Naive thymus-derived CD4-positive, alpha-beta T cell (primary cell): ENCODE measurements at regions not wholly inside any gene's neighbourhood (a gene's known extent, or its start where the extent isn't known, plus 50 kb on each side); places are given as distances from the start of the nearest gene placed in this dataset.
"Not testable (repeated sequence)": the region's sequence is repeated elsewhere in the genome, so short reads cannot be mapped to it uniquely, and the experiment has no call there.

Experiments
- ATAC-seq: fragments of 150-1000 bp; cut with Tn5 transposase; 2 replicates; pipeline ENCODE4 v1.10.0; 2021; ENCODE audit warnings: mild to moderate bottlenecking, moderate library complexity
- CTCF ChIA-PET: fragments of 350-600 bp; sonication (Branson Sonifier 250); formaldehyde crosslinking; loops from one replicate; lab custom pipeline; 2021; ENCODE audit warnings: antibody characterized with exemption; lab: Charles Lee
- POLR2A ChIA-PET: fragments of 350-600 bp; sonication (Branson Sonifier 250); formaldehyde crosslinking; loops from one replicate; lab custom pipeline; 2021; ENCODE audit warnings: antibody characterized with exemption, inconsistent platforms; lab: Charles Lee
- DNase-seq, 9 donors: peaks; one replicate each; pipeline versions ENCODE4 v3.0.0 to v3.0.0-alpha.2; 2020 to 2022; ENCODE audit warnings: mixed read lengths in 1 of 9
- H3K27ac ChIP-seq: one replicate; pipeline ENCODE4 v1.7.0; 2013; ENCODE audit warnings: mild to moderate bottlenecking, low read depth, low read length, moderate library complexity
- H3K27me3 ChIP-seq, 2 donors: one replicate each; pipeline ENCODE4 v1.7.0; 2013; ENCODE audit warnings: low read length in 2 of 2, mild to moderate bottlenecking in 2 of 2, moderate library complexity in 2 of 2; ENCODE audit not compliant: control insufficient read depth in 2 of 2, insufficient read depth in 2 of 2
- H3K36me3 ChIP-seq, 3 experiments: 1 replicate in 2 of 3; 2 replicates in 1 of 3; pipeline ENCODE4 v1.7.0; 2013; ENCODE audit warnings: low read length in 3 of 3, mild to moderate bottlenecking in 3 of 3, moderate library complexity in 1 of 3; ENCODE audit not compliant: insufficient read depth in 3 of 3, control insufficient read depth in 2 of 3
- H3K4me1 ChIP-seq, 2 donors: one replicate each; pipeline ENCODE4 v1.7.0; 2013; ENCODE audit warnings: low read length in 2 of 2, mild to moderate bottlenecking in 2 of 2, moderate library complexity in 1 of 2; ENCODE audit not compliant: control insufficient read depth in 2 of 2, insufficient read depth in 2 of 2
- H3K4me3 ChIP-seq: 2 replicates; pipeline ENCODE4 v1.7.0; 2013; ENCODE audit warnings: mild to moderate bottlenecking, low read length
- H3K9me3 ChIP-seq, 3 experiments: 1 replicate in 2 of 3; 2 replicates in 1 of 3; pipeline ENCODE4 v1.7.0; 2013; ENCODE audit warnings: low read length in 3 of 3; ENCODE audit not compliant: control insufficient read depth in 2 of 3
- H3K27ac Mint-ChIP-seq, 9 donors: one replicate each; pipeline ENCODE4 v1.8.0; 2020 to 2022; ENCODE audit warnings: mixed read lengths in 9 of 9, mild to moderate bottlenecking in 8 of 9, moderate library complexity in 5 of 9, inconsistent platforms in 2 of 9
- H3K27me3 Mint-ChIP-seq, 5 donors: one replicate each; pipeline ENCODE4 v1.8.0; 2021 to 2022; ENCODE audit warnings: mixed read lengths in 5 of 5, mild to moderate bottlenecking in 1 of 5
- H3K36me3 Mint-ChIP-seq, 5 donors: one replicate each; pipeline ENCODE4 v1.8.0; 2020 to 2022; ENCODE audit warnings: mixed read lengths in 5 of 5, mild to moderate bottlenecking in 3 of 5, inconsistent platforms in 1 of 5
- H3K4me1 Mint-ChIP-seq, 7 donors: one replicate each; pipeline ENCODE4 v1.8.0; 2020 to 2022; ENCODE audit warnings: mixed read lengths in 7 of 7, mild to moderate bottlenecking in 3 of 7, inconsistent platforms in 1 of 7
- H3K4me3 Mint-ChIP-seq, 10 donors: one replicate each; pipeline ENCODE4 v1.8.0; 2020 to 2022; ENCODE audit warnings: mild to moderate bottlenecking in 10 of 10, mixed read lengths in 10 of 10, moderate library complexity in 6 of 10, inconsistent platforms in 2 of 10
- H3K9me3 Mint-ChIP-seq, 11 donors: one replicate each; pipeline ENCODE4 v1.8.0; 2020 to 2022; ENCODE audit warnings: mixed read lengths in 11 of 11, mild to moderate bottlenecking in 4 of 11, inconsistent platforms in 1 of 11, moderate library complexity in 1 of 11
- intact Hi-C, 2 donors: fragments of 100-400 bp; cut with micrococcal nuclease; formaldehyde crosslinking; loops; one replicate each; pipeline ENCODE4 v1.15.1; 2023

DNA sequence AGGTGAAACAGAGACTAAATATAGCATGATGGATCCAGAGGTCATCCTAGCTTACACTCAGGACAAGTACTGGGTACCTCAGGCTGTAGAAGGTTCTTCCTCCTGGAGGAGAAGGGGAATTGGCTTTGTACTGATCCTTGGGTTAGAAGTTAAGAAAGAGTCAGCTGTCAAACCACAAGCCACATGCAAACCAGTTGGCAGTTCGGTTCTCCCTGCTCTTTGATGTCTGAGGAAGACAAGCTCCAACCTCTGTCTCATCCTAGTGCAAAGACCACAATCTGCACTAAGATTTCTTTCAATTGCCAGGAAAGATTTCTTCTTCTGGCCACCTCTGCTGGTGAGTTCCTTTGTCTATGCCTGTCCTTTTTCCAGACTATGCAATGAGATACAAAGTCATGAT, 203.8 kb downstream of the ATP6V0E2 start:
- H3K9me3 ChIP-seq, ATAC-seq, H3K27ac ChIP-seq, H3K27me3 ChIP-seq, POLR2A ChIA-PET, H3K4me1 ChIP-seq, H3K4me3 Mint-ChIP-seq, CTCF ChIA-PET, H3K27ac Mint-ChIP-seq, H3K9me3 Mint-ChIP-seq, H3K36me3 Mint-ChIP-seq, H3K36me3 ChIP-seq, intact Hi-C loops, H3K4me3 ChIP-seq: not testable (repeated sequence)
- H3K4me1 Mint-ChIP-seq = peaks cover 0 to 10% (median 7%) of the 10 kb centered on the region in 7 donors
- DNase-seq = peak in 3 of 9 donors; percentile 3 to 20 (median 5)
- peaks cover 0 to 23% (median 5%) of the 10 kb centered on the region in 5 donors for H3K27me3 Mint-ChIP-seq

- H3K27ac ChIP-seq, DNase-seq, POLR2A ChIA-PET, H3K4me3 Mint-ChIP-seq, ATAC-seq, H3K4me3 ChIP-seq, H3K36me3 ChIP-seq, CTCF ChIA-PET, H3K9me3 ChIP-seq, H3K27me3 ChIP-seq, H3K9me3 Mint-ChIP-seq, intact Hi-C loops, H3K4me1 ChIP-seq, H3K27ac Mint-ChIP-seq: not testable (repeated sequence)
- H3K27me3 Mint-ChIP-seq = peaks cover 5 to 32% (median 10%) of the 10 kb centered on the region in 5 donors
- H3K4me1 Mint-ChIP-seq = peaks cover 0 to 10% (median 7%) of the 10 kb centered on the region in 7 donors
- H3K36me3 Mint-ChIP-seq = peaks cover 0 to 10% (median 0%) of the 10 kb centered on the region in 5 donors
Observed at GRCh38 chr7:150081865-150082264, 208.1 kb downstream of the ATP6V0E2 start.

DNA sequence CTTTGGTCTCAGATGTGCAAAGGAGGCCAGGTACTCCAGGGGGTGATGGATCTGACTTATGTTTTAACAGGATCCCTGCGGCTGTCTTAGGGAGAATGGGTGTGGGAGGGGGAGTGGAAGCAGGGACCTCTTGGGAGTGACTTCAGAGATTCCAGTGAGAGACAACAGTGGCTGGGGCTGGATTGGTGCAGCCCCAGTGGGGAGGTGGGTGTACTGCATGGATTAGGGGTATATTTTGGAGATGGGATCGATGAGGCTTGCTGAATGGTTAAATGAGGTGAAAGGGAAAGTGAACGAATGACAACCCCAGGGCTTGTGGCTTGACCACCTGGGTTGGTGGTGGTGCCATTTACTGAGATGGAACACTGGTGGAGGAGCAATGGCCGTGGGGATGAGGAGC, 211.0 kb downstream of the ATP6V0E2 start:
- intact Hi-C loops, H3K27ac ChIP-seq, ATAC-seq, CTCF ChIA-PET, H3K4me1 Mint-ChIP-seq, POLR2A ChIA-PET, H3K4me1 ChIP-seq, H3K9me3 ChIP-seq, H3K4me3 Mint-ChIP-seq, H3K27me3 ChIP-seq, DNase-seq, H3K4me3 ChIP-seq, H3K36me3 ChIP-seq, H3K9me3 Mint-ChIP-seq, H3K27ac Mint-ChIP-seq: not testable (repeated sequence)
- Mint-ChIP-seq H3K27me3 (peaks cover 2 to 36% (median 8%) of the 10 kb centered on the region in 5 donors), H3K36me3 (peaks cover 0 to 10% (median 0%) of the 10 kb centered on the region in 5 donors)

- intact Hi-C loops, H3K4me3 Mint-ChIP-seq, H3K4me3 ChIP-seq, H3K4me1 Mint-ChIP-seq, H3K9me3 ChIP-seq, H3K27me3 ChIP-seq, ATAC-seq, H3K9me3 Mint-ChIP-seq, DNase-seq, H3K4me1 ChIP-seq, H3K36me3 ChIP-seq, H3K27ac ChIP-seq, POLR2A ChIA-PET, CTCF ChIA-PET: not testable (repeated sequence)
- Mint-ChIP-seq H3K27ac (peak overlapping the region in 1 of 9 donors; percentile 36), H3K27me3 (peaks cover 0 to 21% (median 8%) of the 10 kb centered on the region in 5 donors), H3K36me3 (peaks cover 0 to 10% (median 0%) of the 10 kb centered on the region in 5 donors)
Observed at GRCh38 chr7:150087478-150087877, 213.7 kb downstream of the ATP6V0E2 start.

GRCh38 chr7:150089139-150089538, 215.4 kb downstream of the ATP6V0E2 start:
- H3K9me3 Mint-ChIP-seq, H3K27ac Mint-ChIP-seq, H3K4me1 Mint-ChIP-seq, H3K36me3 Mint-ChIP-seq, H3K36me3 ChIP-seq, H3K27ac ChIP-seq, CTCF ChIA-PET, DNase-seq, H3K4me3 ChIP-seq, H3K9me3 ChIP-seq, ATAC-seq, H3K4me1 ChIP-seq, intact Hi-C loops, H3K27me3 ChIP-seq, POLR2A ChIA-PET, H3K4me3 Mint-ChIP-seq: not testable (repeated sequence)
- H3K27me3 Mint-ChIP-seq = peaks cover 0 to 20% (median 8%) of the 10 kb centered on the region in 5 donors

GRCh38 chr7:150090776-150091175, 217.0 kb downstream of the ATP6V0E2 start:
- H3K27me3 Mint-ChIP-seq, H3K27ac Mint-ChIP-seq, H3K4me3 ChIP-seq, H3K36me3 Mint-ChIP-seq, DNase-seq, H3K4me1 Mint-ChIP-seq, H3K4me3 Mint-ChIP-seq, H3K27ac ChIP-seq, ATAC-seq, H3K36me3 ChIP-seq, CTCF ChIA-PET, H3K27me3 ChIP-seq, H3K9me3 ChIP-seq, intact Hi-C loops, POLR2A ChIA-PET, H3K4me1 ChIP-seq, H3K9me3 Mint-ChIP-seq: not testable (repeated sequence)

DNA sequence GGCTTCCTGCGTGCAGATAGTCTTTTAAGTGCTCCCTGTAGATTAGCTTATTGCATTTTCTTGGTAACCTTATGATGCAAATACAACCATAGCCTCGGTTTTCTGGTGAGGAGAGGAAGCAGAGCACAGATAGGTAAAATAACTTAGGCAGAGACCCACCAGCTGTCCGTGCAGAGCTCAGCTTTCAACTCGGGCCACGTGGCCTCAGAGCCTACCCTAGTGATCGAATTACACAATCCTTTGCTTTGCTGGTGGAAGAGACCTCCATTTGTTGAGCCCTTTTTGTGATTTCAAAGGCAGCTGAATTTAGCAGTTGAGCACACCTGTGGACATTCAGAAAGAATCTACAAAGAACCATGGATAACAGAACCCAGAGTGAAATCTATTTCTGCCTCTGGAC, 220.1 kb downstream of the ATP6V0E2 start:
- H3K4me1 Mint-ChIP-seq, H3K9me3 ChIP-seq, H3K9me3 Mint-ChIP-seq, H3K27ac ChIP-seq, H3K4me1 ChIP-seq, H3K36me3 Mint-ChIP-seq, H3K27ac Mint-ChIP-seq, CTCF ChIA-PET, H3K4me3 ChIP-seq, intact Hi-C loops, H3K36me3 ChIP-seq, H3K27me3 Mint-ChIP-seq, DNase-seq, H3K27me3 ChIP-seq, POLR2A ChIA-PET, ATAC-seq, H3K4me3 Mint-ChIP-seq: not testable (repeated sequence)
